HEK293T (cell line): ENCODE measurements at regions not wholly inside any gene's neighbourhood (a gene's known extent, or its start where the extent isn't known, plus 50 kb on each side); places are given as distances from the start of the nearest gene placed in this dataset.
A peak's percentile ranks its signal among the peaks of the same experiment; 100 is the strongest.

Source experiments
- CTCF ChIA-PET: fragments of 350-600 bp; formaldehyde crosslinking; extraction: SDS; loops from one replicate; lab custom pipeline; 2021; ENCODE audit warnings: antibody characterized with exemption, inconsistent platforms; lab: Yijun Ruan, JAX
- POLR2A ChIA-PET: fragments of 350-600 bp; formaldehyde crosslinking; extraction: SDS; loops from one replicate; lab custom pipeline; 2020; ENCODE audit warnings: antibody characterized with exemption, inconsistent platforms; lab: Yijun Ruan, JAX
- DNase-seq: peaks from one replicate; pipeline ENCODE4 v3.0.0; 2012; ENCODE audit warnings: mixed read lengths; ENCODE audit errors: extremely low spot score
- ARNT ChIP-seq: fragments of 450-650 bp; IDR thresholded peaks from 2 replicates; pipeline ENCODE4 v1.6.1; 2017; ENCODE audit warnings: mild to moderate bottlenecking
- BHLHE40 ChIP-seq: fragments of 450-650 bp; IDR thresholded peaks from 2 replicates; pipeline ENCODE4 v1.6.1; 2016; ENCODE audit warnings: mild to moderate bottlenecking, moderate library complexity, borderline replicate concordance
- CTBP1 ChIP-seq: fragments of 450-650 bp; IDR thresholded peaks from 2 replicates; pipeline ENCODE4 v1.6.1; 2016; ENCODE audit warnings: borderline replicate concordance
- ELF4 ChIP-seq: fragments of 450-650 bp; IDR thresholded peaks from 2 replicates; pipeline ENCODE4 v1.6.1; 2017; ENCODE audit warnings: antibody characterized with exemption
- FOXA1 ChIP-seq: fragments of 450-650 bp; IDR thresholded peaks from 2 replicates; pipeline ENCODE4 v1.6.1; 2016; ENCODE audit warnings: mild to moderate bottlenecking
- FOXK2 ChIP-seq: fragments of 450-650 bp; IDR thresholded peaks from 2 replicates; pipeline ENCODE4 v1.6.1; 2016; ENCODE audit warnings: mild to moderate bottlenecking
- FOXM1 ChIP-seq: fragments of 450-650 bp; IDR thresholded peaks from 2 replicates; pipeline ENCODE4 v1.6.1; 2017; ENCODE audit warnings: mild to moderate bottlenecking, borderline replicate concordance
- HDGF ChIP-seq: fragments of 450-650 bp; IDR thresholded peaks from 2 replicates; pipeline ENCODE4 v1.6.1; 2017; ENCODE audit warnings: antibody characterized with exemption, borderline replicate concordance
- L3MBTL2 ChIP-seq: fragments of 450-650 bp; conservative IDR thresholded peaks from 2 replicates; pipeline ENCODE4 v1.6.1; 2016; ENCODE audit warnings: mild to moderate bottlenecking
- LEF1 ChIP-seq: fragments of 450-650 bp; IDR thresholded peaks from 2 replicates; pipeline ENCODE4 v1.6.1; 2017; ENCODE audit warnings: mild to moderate bottlenecking, borderline replicate concordance
- NFRKB ChIP-seq: fragments of 450-650 bp; IDR thresholded peaks from 2 replicates; pipeline ENCODE4 v1.6.1; 2016; ENCODE audit warnings: mild to moderate bottlenecking, moderate library complexity
- PKNOX1 ChIP-seq: fragments of 450-650 bp; IDR thresholded peaks from 2 replicates; pipeline ENCODE4 v1.6.1; 2016
- SP1 ChIP-seq: fragments of 450-650 bp; IDR thresholded peaks from 2 replicates; pipeline ENCODE4 v1.6.1; 2017
- SUZ12 ChIP-seq: fragments of 450-650 bp; IDR thresholded peaks from 2 replicates; pipeline ENCODE4 v1.6.1; 2016; ENCODE audit warnings: mild to moderate bottlenecking
- TARDBP ChIP-seq: fragments of 450-650 bp; IDR thresholded peaks from 2 replicates; pipeline ENCODE4 v1.6.1; 2016
- ZNF384 ChIP-seq: fragments of 450-650 bp; IDR thresholded peaks from 2 replicates; pipeline ENCODE4 v1.6.1; 2016

DNA sequence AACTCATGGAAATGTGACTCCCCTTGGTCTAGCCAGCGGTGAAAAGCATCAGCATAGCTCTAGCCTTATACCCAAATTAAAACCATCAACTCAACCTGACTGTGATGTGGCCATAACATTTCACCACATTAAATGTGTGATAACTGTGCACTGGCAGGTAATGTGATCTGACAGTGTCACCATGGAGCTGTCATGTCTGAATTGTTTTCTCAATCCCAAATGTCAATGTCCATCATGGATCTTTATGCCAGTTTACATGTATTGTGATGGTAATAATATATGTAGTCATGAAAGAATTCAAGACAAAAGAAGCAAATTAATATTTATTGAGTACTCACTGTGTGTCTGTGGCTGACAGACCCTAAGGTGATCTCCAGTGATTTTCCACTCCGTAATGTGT lies 213.4 kb upstream of the EOMES start:
- ChIA-PET POLR2A (no interaction called here), CTCF (no interaction called here)
- no peak for DNase-seq
- TF ChIP-seq SP1, result no peak
- TF ChIP-seq FOXM1, result no peak
- no peak for TF ChIP-seq FOXK2
- no peak for TF ChIP-seq ARNT
- no peak for TF ChIP-seq LEF1
- TF ChIP-seq SUZ12, result no peak
- no peak for TF ChIP-seq ELF4

GRCh38 chr3:27939521-27939920 lies 217.4 kb upstream of the EOMES start:
- TF ChIP-seq ZNF384, result no peak
- TF ChIP-seq LEF1, result no peak
- POLR2A ChIA-PET, result no interaction called here
- DNase-seq, result no peak
- CTCF ChIA-PET, result no interaction called here

- no peak for TF ChIP-seq L3MBTL2
- no peak for TF ChIP-seq PKNOX1
- TF ChIP-seq SP1, result no peak
- TF ChIP-seq SUZ12, result no peak
- TF ChIP-seq ELF4, result no peak
- no peak for TF ChIP-seq TARDBP
- POLR2A ChIA-PET, result no interaction called here
- CTCF ChIA-PET, result no interaction called here
- no peak for DNase-seq
Observed at GRCh38 chr3:27939940-27940339, 217.8 kb upstream of the EOMES start.

DNA sequence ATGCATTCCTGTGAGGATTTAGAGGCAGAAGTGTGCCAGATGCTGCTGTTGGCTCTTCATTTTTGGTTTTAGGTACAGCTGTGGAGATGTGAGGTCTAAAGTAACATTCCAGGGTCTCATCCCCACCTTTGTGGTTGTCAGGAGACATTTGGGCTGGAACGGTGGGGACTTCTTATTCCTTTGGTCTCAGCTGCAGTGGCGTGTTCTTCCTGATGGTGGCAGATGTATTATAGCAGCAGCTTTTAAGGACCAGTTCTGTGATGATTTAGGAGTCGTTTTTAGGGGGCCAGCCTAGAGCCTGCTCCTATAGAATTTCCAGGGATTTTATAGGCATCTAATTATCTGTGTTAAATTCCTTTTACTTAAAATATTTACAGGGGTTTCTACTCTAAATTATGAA lies 221.0 kb upstream of the EOMES start:
- ChIA-PET CTCF (no interaction called here), POLR2A (no interaction called here)
- peak; percentile 40 for DNase-seq
- TF ChIP-seq SP1, result no peak
- no peak for TF ChIP-seq LEF1
- TF ChIP-seq SUZ12, result no peak

DNA sequence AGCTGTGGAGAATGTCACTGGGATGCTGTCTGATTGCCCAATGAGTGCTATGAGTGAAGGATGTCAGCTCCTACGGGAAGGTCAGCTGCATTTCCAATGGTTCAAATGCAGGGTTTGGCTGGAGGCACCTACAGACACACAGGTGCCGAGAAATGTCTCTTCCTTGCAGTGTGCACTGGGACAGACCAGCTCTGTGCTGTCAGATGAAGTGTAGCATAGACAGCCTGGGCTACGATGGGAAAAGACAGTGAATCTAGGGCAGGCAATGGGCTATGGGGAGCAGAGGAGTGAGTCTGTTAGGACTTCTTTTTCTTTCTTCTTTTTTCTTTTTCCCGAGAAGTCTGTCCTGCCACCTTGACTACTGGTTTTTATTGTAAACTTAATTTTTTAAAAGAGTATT lies 223.1 kb upstream of the EOMES start:
- no peak for TF ChIP-seq NFRKB
- CTCF ChIA-PET, result no interaction called here
- POLR2A ChIA-PET, result no interaction called here

DNA sequence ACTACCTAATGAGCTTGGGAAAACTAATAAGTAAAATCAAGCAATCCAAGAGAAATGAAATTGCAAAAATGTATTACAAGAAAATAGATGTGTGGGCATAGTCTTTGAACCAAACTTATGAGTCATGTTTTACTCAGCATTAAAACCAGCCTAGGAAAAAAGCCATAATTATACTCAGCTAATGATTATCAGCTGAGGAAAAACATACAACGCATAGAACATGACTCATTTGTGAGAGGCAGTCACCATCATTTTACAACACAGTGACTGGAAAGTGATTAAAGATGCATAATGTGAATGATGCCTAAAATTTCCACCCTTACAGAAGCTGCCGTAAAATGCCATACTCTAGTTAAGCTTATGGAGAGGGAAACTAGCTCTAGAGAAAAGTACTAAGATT lies 238.0 kb upstream of the EOMES start:
- CTCF ChIA-PET, result no interaction called here
- TF ChIP-seq HDGF (no peak), LEF1 (no peak), FOXK2 (no peak), ARNT (no peak), NFRKB (no peak), L3MBTL2 (no peak), CTBP1 (no peak), SUZ12 (no peak)
- POLR2A ChIA-PET, result no interaction called here
- DNase-seq, result no peak

More for the DNA sequence above, 223.1 kb upstream of the EOMES start:
- no peak for DNase-seq

DNA sequence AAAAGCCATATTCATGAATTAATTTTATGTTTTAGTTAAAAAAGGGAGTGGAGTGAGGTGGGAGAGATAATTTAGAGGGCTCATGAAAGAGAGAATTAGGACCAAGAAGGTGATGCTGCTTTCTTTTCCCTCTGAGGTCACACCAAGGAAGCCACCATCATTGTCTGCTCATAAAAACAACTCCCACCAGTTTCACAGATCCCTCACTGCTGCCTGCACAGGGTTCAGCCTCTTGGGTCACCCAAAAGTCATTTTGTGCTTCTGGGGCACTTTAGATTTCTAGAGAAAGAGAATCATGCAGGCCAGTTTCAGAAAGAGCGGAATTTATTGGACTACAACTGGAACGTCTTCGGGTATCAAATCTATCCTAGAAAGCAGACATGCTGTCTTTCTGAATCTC lies 241.4 kb upstream of the EOMES start:
- CTCF ChIA-PET, result interaction anchor here (0.6 kb wide), 1 partner anchor 710 kb away, joined by 5 read pairs; no protein-coding TSS in a partner anchor
- POLR2A ChIA-PET, result no interaction called here
- no peak for DNase-seq
- TF ChIP-seq TARDBP, result no peak
- TF ChIP-seq NFRKB, result no peak
- TF ChIP-seq L3MBTL2, result no peak
- TF ChIP-seq SP1, result no peak
- TF ChIP-seq ARNT, result no peak
- TF ChIP-seq CTBP1, result no peak
- TF ChIP-seq ZNF384, result no peak
- TF ChIP-seq FOXA1, result no peak
- TF ChIP-seq FOXM1, result no peak
- TF ChIP-seq BHLHE40, result no peak
- TF ChIP-seq FOXK2, result no peak
- no peak for TF ChIP-seq ELF4

DNA sequence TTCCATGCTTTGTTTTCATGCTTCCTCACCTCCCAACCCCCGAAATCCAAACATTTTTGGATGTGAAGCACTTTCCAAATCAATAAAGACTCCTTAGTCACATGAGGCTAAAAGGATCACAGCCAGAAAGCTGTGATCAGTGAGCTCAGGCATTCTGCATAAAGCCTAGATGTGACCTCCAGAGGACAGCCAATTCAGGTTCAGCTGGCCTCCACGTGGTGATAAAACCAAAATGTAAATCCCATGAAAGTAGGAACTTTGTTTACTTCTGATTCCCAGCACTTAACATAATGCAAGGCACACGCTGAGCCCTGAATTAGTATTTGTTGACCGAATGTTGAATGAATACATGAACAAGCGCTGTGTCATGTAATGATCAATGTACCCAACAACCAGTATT lies 249.5 kb upstream of the EOMES start:
- POLR2A ChIA-PET, result no interaction called here
- CTCF ChIA-PET, result no interaction called here

DNA sequence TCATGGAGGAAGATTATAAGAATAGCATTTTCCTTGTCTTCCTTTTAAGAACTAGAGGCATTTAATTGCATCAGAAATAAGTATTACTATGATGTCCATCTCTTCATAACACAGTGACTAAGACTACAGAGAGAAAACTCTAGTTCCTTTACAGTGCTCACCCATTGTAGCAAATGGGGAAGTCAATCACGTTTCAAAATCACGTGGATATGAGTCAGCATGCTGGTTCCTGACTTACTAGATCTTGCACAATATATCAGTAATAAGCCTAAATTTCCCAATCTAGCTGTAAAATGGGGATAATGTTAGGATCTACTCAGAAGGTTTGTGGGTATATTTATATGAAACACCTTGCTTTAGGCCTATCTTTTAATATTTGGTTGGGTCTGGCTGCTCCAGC lies 254.8 kb upstream of the EOMES start:
- no peak for DNase-seq
- TF ChIP-seq HDGF (no peak), SP1 (no peak), SUZ12 (no peak), L3MBTL2 (no peak), TARDBP (no peak), PKNOX1 (no peak), BHLHE40 (no peak), LEF1 (no peak), NFRKB (no peak), CTBP1 (no peak), FOXA1 (no peak), ZNF384 (no peak), FOXM1 (no peak), FOXK2 (no peak)
- ChIA-PET CTCF (interaction anchor here (0.6 kb wide), 1 partner anchor 8 kb away, joined by 3 read pairs; no protein-coding TSS in a partner anchor), POLR2A (no interaction called here)

More for the DNA sequence above, 249.5 kb upstream of the EOMES start:
- no peak for DNase-seq
- TF ChIP-seq L3MBTL2, result no peak
